HEK293T (cell line): ENCODE measurements at regions not wholly inside any gene's neighbourhood (a gene's known extent, or its start where the extent isn't known, plus 50 kb on each side); places are given as distances from the start of the nearest gene placed in this dataset.

ENCODE experiments used
- CTCF ChIA-PET: fragments of 350-600 bp; formaldehyde crosslinking; extraction: SDS; loops from one replicate; lab custom pipeline; 2021; ENCODE audit warnings: antibody characterized with exemption, inconsistent platforms; lab: Yijun Ruan, JAX
- POLR2A ChIA-PET: fragments of 350-600 bp; formaldehyde crosslinking; extraction: SDS; loops from one replicate; lab custom pipeline; 2020; ENCODE audit warnings: antibody characterized with exemption, inconsistent platforms; lab: Yijun Ruan, JAX
- DNase-seq: peaks from one replicate; pipeline ENCODE4 v3.0.0; 2012; ENCODE audit warnings: mixed read lengths; ENCODE audit errors: extremely low spot score
- ARNT ChIP-seq: fragments of 450-650 bp; IDR thresholded peaks from 2 replicates; pipeline ENCODE4 v1.6.1; 2017; ENCODE audit warnings: mild to moderate bottlenecking
- BHLHE40 ChIP-seq: fragments of 450-650 bp; IDR thresholded peaks from 2 replicates; pipeline ENCODE4 v1.6.1; 2016; ENCODE audit warnings: mild to moderate bottlenecking, moderate library complexity, borderline replicate concordance
- CTBP1 ChIP-seq: fragments of 450-650 bp; IDR thresholded peaks from 2 replicates; pipeline ENCODE4 v1.6.1; 2016; ENCODE audit warnings: borderline replicate concordance
- ELF4 ChIP-seq: fragments of 450-650 bp; IDR thresholded peaks from 2 replicates; pipeline ENCODE4 v1.6.1; 2017; ENCODE audit warnings: antibody characterized with exemption
- FOXA1 ChIP-seq: fragments of 450-650 bp; IDR thresholded peaks from 2 replicates; pipeline ENCODE4 v1.6.1; 2016; ENCODE audit warnings: mild to moderate bottlenecking
- FOXK2 ChIP-seq: fragments of 450-650 bp; IDR thresholded peaks from 2 replicates; pipeline ENCODE4 v1.6.1; 2016; ENCODE audit warnings: mild to moderate bottlenecking
- FOXM1 ChIP-seq: fragments of 450-650 bp; IDR thresholded peaks from 2 replicates; pipeline ENCODE4 v1.6.1; 2017; ENCODE audit warnings: mild to moderate bottlenecking, borderline replicate concordance
- HDGF ChIP-seq: fragments of 450-650 bp; IDR thresholded peaks from 2 replicates; pipeline ENCODE4 v1.6.1; 2017; ENCODE audit warnings: antibody characterized with exemption, borderline replicate concordance
- L3MBTL2 ChIP-seq: fragments of 450-650 bp; conservative IDR thresholded peaks from 2 replicates; pipeline ENCODE4 v1.6.1; 2016; ENCODE audit warnings: mild to moderate bottlenecking
- LEF1 ChIP-seq: fragments of 450-650 bp; IDR thresholded peaks from 2 replicates; pipeline ENCODE4 v1.6.1; 2017; ENCODE audit warnings: mild to moderate bottlenecking, borderline replicate concordance
- NFRKB ChIP-seq: fragments of 450-650 bp; IDR thresholded peaks from 2 replicates; pipeline ENCODE4 v1.6.1; 2016; ENCODE audit warnings: mild to moderate bottlenecking, moderate library complexity
- PKNOX1 ChIP-seq: fragments of 450-650 bp; IDR thresholded peaks from 2 replicates; pipeline ENCODE4 v1.6.1; 2016
- SP1 ChIP-seq: fragments of 450-650 bp; IDR thresholded peaks from 2 replicates; pipeline ENCODE4 v1.6.1; 2017
- SUZ12 ChIP-seq: fragments of 450-650 bp; IDR thresholded peaks from 2 replicates; pipeline ENCODE4 v1.6.1; 2016; ENCODE audit warnings: mild to moderate bottlenecking
- TARDBP ChIP-seq: fragments of 450-650 bp; IDR thresholded peaks from 2 replicates; pipeline ENCODE4 v1.6.1; 2016
- ZNF384 ChIP-seq: fragments of 450-650 bp; IDR thresholded peaks from 2 replicates; pipeline ENCODE4 v1.6.1; 2016

- ChIA-PET POLR2A (interaction anchor here (3.0 kb wide), 1 partner anchor 355 kb away, joined by 29 read pairs; the partner anchor contains the start of gene HES1), CTCF (interaction anchor here (4.8 kb wide), 1 partner anchor 534 kb away, joined by 35 read pairs; no protein-coding TSS in a partner anchor)
- no peak for DNase-seq
- TF ChIP-seq PKNOX1 (no peak), ARNT (no peak), TARDBP (no peak), NFRKB (no peak), ELF4 (no peak), HDGF (no peak), SP1 (no peak), L3MBTL2 (no peak), SUZ12 (no peak), FOXM1 (no peak), BHLHE40 (no peak), FOXA1 (no peak), ZNF384 (no peak), FOXK2 (no peak)
Measured at GRCh38 chr3:193782276-193782647, 189.3 kb downstream of the OPA1 start.

DNA sequence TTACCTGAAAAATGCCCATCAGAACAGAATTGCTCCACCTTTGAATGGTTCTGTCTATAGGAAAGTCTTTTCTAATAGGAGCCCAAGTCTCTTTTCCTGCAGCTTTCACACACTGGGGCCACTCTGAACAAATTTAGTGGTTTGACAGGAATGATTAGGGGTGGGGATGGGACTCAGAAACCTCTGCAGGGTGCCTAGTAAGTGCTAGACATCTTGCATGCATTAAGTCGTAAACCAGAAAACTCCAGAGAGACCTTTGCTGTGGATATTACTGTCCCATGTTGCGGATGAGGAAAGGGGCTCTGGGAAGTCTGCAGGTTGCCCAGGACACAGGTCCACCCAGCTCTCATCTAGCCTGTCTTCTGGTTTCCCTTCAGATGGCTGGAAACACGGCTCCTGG, 189.7 kb downstream of the OPA1 start:
- no peak for DNase-seq
- CTCF ChIA-PET = interaction anchor here (0.5 to 4.8 kb wide), 2 partner anchors 58 to 533 kb away, joined by 3 to 35 read pairs; no protein-coding TSS in a partner anchor
- POLR2A ChIA-PET = no interaction called here
- TF ChIP-seq SUZ12 (no peak), NFRKB (no peak), ELF4 (no peak), ZNF384 (no peak), SP1 (no peak), ARNT (no peak), FOXA1 (no peak), FOXK2 (no peak), HDGF (no peak), FOXM1 (no peak), PKNOX1 (no peak), LEF1 (no peak), TARDBP (no peak), L3MBTL2 (no peak), CTBP1 (no peak), BHLHE40 (no peak)

- no peak for DNase-seq
- TF ChIP-seq SUZ12 (no peak), ZNF384 (no peak), SP1 (no peak), FOXM1 (no peak), BHLHE40 (no peak), PKNOX1 (no peak), TARDBP (no peak)
- POLR2A ChIA-PET = interaction anchor here (1.0 kb wide), 1 partner anchor 356 kb away, joined by 6 read pairs; no protein-coding TSS in a partner anchor
- CTCF ChIA-PET = interaction anchor here (0.5 to 4.8 kb wide), 3 partner anchors 57 to 533 kb away, joined by 3 to 35 read pairs (median 4); no protein-coding TSS in a partner anchor
Measured at GRCh38 chr3:193783166-193783896, 190.3 kb downstream of the OPA1 start.

DNA sequence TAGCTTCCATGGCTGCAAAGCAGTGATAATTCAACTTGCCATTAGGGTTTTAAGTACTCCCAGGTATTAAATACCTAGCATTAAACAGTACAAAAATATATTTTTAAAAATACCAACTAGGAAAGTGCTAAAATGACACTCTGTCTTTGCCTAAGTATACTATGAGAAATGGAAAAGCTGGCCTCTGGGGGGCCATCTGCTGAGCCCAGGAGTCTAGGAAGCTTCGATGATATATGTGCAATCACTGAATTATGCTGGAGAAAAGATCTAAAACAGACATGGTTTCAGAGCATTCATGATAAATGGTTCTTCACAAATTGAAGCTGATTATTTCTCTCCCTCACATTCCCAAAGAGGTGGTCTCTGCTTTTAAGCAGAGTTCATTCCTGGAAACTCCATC, 191.8 kb downstream of the OPA1 start:
- POLR2A ChIA-PET = interaction anchor here (0.7 to 1.0 kb wide), 2 partner anchors 351 to 352 kb away, joined by 3 to 4 read pairs; partner anchors contain the start of gene HES1
- no peak for DNase-seq
- TF ChIP-seq FOXK2 (no peak), SP1 (no peak), PKNOX1 (no peak), FOXM1 (no peak), TARDBP (no peak), HDGF (no peak), SUZ12 (no peak), NFRKB (no peak), FOXA1 (no peak), ELF4 (no peak)
- CTCF ChIA-PET = interaction anchor here (0.8 to 1.0 kb wide), 2 partner anchors 531 to 1135 kb away, joined by 3 to 4 read pairs; no protein-coding TSS in a partner anchor

- TF ChIP-seq ZNF384 = no peak
- no peak for TF ChIP-seq HDGF
- TF ChIP-seq FOXA1 = no peak
- no peak for TF ChIP-seq NFRKB
- TF ChIP-seq ARNT = no peak
- no peak for TF ChIP-seq FOXM1
- POLR2A ChIA-PET = no interaction called here
- CTCF ChIA-PET = no interaction called here
- DNase-seq = no peak
Measured at GRCh38 chr3:193787496-193787870, 194.5 kb downstream of the OPA1 start.
